ENCODE measurements at regions not wholly inside any gene's neighbourhood (a gene's known extent, or its start where the extent isn't known, plus 50 kb on each side); places are given as distances from the start of the nearest gene placed in this dataset.

GRCh38 chr15:58271410-58271809, 133.2 kb downstream of the AQP9 start:
- no peak for DNase-seq

GRCh38 chr15:58273104-58273503, 134.9 kb downstream of the AQP9 start:
- DNase-seq: no peak

GRCh38 chr15:58274885-58275284, 136.7 kb downstream of the AQP9 start:
- DNase-seq: no peak

DNA sequence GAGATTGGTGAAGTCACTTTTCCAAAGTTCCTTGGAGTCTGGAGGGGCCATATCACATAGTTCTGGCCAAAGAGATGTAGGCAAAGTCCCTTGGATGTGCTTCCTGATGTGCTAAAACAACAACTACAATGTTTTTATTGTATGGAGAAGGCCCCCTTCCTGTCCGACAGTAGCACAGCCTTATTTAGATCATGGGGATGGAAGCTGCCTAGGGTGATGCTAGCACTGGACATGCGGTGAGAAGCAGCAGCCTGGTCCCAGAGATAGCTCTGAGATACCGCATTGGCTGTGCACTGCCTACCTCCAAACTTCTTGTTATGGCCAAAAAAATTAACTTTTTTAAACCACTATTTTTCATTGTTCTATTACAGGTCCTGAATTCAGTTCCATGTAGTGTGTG, 137.6 kb downstream of the AQP9 start:
- no peak for DNase-seq

- DNase-seq: no peak
These were observed 138.7 kb downstream of the AQP9 start for GRCh38 chr15:58276924-58277323.

- no peak for DNase-seq
These were observed 139.2 kb downstream of the AQP9 start for GRCh38 chr15:58277333-58277732.

DNA sequence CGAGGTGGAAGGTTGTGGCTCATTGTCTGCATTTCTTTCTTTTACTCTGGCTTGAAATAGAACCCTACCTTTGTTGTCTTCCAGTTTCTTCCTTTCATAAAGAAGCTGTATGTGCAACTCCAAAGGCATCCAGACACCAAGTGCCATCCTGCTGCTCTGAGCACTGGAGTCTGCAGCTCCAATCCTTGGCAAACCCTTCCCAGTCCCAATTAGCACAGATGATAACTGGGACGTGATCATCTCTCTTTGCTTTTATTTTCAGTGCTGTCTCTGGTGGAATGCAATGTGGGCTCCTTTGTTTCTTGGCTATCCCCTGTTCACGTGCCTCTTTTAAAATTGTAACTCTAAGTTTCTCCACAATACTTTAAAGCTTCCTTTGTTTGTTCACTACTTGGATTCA, 140.9 kb downstream of the AQP9 start:
- no peak for DNase-seq

DNA sequence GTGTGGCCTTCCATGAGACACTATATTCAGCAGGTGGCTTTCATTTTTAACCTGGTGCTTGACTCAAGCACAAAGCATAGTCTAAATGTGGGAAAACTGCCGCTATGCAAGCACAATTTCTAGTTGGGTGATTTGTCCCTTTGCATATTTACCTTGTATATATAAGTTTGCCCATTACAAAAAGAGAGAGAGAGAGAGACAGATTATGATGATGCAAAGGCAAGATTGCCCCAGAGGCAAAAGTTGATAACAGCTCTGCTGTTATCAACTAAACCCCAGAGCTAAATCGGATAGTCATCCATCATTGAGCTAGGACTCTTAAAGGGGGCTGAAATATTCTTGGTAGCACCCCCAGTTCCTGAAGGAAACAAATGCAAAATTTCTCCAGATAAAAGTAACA, 141.5 kb downstream of the AQP9 start:
- no peak for DNase-seq

DNA sequence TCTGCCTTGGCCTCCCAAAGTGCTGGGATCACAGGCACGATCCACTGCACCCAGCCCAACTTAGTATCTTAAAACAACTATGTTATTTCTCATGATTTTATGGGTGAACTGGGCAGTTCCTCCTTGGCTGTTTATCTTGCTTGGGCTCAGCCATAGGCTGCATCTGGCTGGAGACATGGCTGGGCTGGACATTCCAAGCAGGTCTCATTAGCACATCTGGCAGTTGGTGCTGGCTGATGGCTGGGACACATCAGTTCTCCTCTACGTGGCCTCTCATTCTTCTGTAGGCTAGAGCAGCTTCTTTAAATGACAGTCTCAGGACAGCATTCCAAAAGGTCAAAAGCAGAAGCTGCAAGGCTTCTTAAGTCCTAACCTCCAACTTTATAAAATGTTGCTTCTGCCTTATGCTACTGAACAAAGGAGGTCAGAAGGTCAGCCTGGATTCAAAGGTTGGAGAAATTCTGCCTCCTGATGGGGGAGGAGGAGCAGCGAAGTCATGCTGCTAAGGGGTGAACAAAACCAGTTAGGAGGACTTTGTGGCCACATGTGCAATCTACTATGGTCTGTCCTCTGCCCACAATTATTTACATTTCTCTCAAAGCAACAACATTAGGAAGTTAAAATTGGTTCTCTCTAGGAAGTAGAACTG, 144.0 kb downstream of the AQP9 start:
- no peak for DNase-seq

DNA sequence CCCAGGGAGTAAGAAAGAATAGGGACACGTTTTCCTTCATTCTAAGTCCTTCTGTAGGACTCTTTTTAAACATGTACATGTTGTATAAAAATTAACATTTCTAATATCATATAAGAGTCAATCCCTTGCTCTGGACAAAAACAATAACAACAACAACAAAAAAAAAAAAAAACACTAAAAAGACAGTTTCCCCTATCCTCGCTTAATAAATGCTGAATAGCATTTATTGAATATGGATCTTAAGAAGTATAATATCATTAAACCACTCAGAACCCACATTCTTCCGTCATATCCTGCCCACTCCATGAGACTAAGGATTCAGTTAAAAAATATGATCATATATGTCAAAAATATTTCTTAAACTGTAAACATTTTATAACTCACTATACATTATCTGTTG, 145.1 kb downstream of the AQP9 start:
- no peak for DNase-seq

- no peak for DNase-seq
These were observed 146.1 kb downstream of the AQP9 start for GRCh38 chr15:58284293-58284692.

GRCh38 chr15:58285212-58285920, 146.4 kb upstream of the LIPC start:
- DNase-seq: no peak

DNA sequence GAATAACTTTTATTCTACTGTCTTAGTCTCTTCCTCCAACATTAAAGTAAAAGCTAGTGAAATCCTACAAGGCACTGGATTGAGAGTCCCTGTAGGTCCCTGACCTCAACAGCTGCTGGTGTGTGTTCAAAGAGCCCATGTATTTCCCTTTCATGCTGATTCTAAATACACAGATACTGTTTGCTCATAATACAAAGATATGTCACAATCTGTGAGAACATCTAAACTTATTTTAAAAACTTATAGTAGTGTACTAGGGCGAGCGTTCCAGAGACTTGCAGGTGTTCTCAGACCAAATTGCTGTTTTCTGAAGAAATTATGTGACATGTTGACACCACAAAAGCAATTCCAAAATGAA, 145.9 kb upstream of the LIPC start:
- no peak for DNase-seq

DNA sequence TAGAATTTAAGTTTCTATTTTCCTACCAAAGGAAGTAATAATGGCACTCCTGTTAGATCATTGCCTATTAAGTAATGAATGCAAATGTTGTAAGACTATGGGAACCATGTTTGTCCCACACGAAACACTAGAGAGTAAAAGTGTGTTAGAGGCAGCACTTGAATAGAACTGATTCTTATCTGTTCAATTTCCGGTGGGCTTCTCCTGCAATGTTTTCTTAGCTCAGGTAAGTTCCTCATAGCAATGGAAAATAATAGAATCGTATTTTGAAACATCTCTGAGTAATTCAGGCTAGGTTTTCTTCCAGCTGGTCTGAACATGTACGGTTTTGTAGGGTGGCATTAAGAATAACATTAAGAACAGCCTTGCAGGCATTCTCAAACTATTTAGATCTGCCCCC, 145.3 kb upstream of the LIPC start:
- DNase-seq: no peak

- no peak for DNase-seq
These were observed 143.9 kb upstream of the LIPC start for GRCh38 chr15:58287891-58288290.

DNA sequence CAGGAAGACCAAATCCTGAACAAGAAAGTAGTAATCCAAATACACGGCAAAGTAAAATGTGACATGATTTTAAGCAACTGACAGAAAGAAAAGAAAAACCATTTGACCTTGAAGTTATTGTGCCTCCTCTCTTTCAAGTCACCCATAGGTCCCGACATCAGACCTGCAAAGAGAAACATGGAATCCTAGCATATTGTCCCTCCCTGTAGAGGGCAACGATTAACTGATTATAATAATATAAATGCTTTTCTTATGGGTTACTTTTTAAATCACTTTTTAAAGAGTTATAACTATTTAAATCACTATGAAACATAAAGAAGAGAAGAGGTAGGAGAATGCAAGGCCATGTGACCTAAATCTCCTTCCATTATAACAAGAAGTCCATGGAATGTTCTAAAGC, 143.2 kb upstream of the LIPC start:
- no peak for DNase-seq

- no peak for DNase-seq
These were observed 139.9 kb upstream of the LIPC start for GRCh38 chr15:58291848-58292247.

GRCh38 chr15:58292751-58293175, 139.0 kb upstream of the LIPC start:
- no peak for DNase-seq

DNA sequence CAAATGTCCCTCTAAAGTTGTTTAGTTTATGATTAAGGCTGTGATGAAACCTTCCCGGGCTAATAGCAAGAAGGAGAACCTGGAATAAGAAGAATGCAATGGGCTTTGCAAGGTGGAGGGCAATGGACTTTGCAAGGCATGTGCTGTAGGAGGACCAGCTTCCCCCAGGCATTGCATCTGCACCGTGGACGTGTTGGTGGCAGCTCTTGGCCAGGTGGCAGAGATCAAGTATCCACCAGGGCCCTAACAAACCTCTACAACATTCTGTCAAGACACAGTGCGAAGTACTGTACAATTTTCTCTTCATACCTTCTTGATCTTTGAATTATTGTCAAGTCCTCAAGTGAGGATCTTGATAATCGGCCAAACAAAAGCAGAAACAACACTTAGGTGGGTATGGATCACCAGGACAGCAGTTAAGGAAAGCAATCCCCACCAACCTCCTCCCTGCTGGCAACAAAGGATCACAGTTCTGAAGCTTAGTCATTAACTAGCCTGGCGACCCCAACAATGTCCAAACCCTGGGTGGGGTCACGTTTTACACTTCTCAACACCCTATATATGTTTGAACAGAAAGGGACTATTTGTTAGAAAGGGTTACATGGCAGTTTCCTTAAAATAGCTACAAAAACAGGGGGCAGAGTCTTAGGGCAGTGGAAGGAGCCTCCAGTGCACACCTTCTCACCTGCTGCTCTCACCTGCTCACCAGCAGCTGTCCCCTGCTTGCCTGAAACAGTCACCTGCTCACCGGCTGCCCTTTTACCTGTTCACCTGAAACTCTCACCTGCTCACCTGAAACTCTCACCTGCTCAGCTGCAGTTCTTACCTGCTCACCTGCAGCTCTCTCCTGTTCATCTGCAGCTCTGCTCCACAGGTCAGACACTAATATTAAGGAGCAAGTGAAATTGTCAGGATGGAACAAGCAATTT, 137.9 kb upstream of the LIPC start:
- DNase-seq: peak; percentile 86

DNA sequence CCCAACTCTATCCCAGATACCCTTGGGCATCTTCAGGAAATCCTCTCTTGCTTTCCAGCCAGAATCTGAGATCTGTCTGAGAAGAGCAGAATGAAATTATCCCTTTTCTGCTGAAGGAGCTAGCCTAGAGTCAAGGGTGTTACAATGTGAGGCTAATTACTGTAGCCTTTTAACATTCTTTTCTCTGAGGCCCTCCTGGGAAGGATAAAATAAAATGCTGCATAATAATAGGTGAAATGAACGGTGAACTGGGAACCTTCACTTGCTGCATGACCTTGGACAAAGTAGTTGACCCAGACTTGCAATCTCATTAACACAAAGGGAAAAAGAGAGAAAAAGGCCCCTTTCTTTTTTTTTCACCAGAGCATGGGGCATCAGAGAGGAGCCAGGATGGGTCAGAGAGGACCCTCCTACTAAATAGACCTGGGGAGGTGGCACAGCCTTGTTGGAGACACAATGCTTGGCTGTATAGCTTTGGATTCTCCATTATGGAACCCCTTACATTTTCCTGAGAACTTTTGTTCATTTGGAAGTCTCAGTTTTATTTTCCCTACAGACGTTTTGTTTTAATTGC, 137.0 kb upstream of the LIPC start:
- DNase-seq: no peak

DNA sequence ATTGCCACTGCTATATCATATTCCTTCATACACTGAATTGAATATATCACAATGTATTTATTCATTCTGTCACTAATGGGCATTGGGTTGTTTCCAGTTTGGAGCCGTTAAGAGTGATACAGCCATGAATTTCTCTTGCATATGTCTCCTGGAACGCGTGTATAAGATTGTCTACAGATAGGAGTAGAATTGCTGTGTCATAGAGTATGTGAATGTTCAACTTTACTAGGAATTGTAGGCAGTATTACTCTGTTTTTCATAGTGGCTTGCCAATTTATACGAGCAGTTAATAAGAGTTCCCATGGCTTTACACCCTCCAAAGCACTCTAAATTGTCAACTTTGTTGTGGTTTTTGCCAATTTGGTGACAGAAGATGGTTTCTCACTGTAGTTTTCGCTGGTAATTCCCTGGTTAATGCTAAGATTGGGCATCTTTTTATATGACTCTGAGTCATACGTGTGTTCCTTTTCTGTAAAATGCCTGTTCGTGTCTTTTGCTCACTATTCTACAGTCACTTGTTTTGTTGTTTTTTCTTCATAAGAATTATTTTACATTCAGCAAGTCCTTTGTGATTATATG, 136.1 kb upstream of the LIPC start:
- no peak for DNase-seq

GRCh38 chr15:58296276-58296675, 135.5 kb upstream of the LIPC start:
- DNase-seq: no peak

- DNase-seq: no peak
These were observed 134.2 kb upstream of the LIPC start for GRCh38 chr15:58297639-58298038.
